HEK293 (cell line): ENCODE measurements at regions not wholly inside any gene's neighbourhood (a gene's known extent, or its start where the extent isn't known, plus 50 kb on each side); places are given as distances from the start of the nearest gene placed in this dataset.

Experiments
- CTCF ChIA-PET: fragments of 350-600 bp; formaldehyde crosslinking; extraction: SDS; loops from one replicate; lab custom pipeline; 2021; ENCODE audit warnings: antibody characterized with exemption; lab: Yijun Ruan, JAX
- POLR2A ChIA-PET: fragments of 300-600 bp; formaldehyde crosslinking; extraction: SDS; loops from one replicate; lab custom pipeline; 2020; ENCODE audit warnings: antibody characterized with exemption, inconsistent platforms; lab: Yijun Ruan, JAX
- H3K27ac ChIP-seq: fragments of 200-500 bp; sonication (Bioruptor generic); 2 replicates; pipeline ENCODE4 v1.5.1; 2014; ENCODE audit warnings: low read depth, low read length, control low read depth, inconsistent platforms; ENCODE audit errors: extremely low read depth
- H3K36me3 ChIP-seq, 2 experiments: fragments of 200-500 bp in 1 of 2; sonication (Bioruptor generic) in 1 of 2; 1 replicate in 1 of 2; 2 replicates in 1 of 2; pipeline ENCODE4 v1.5.1; 2014 to 2017; ENCODE audit warnings: inconsistent platforms in 2 of 2, low read length in 2 of 2; ENCODE audit not compliant: control insufficient read depth in 2 of 2, insufficient read depth in 1 of 2
- H3K4me1 ChIP-seq: fragments of 200-500 bp; sonication (Bioruptor generic); 2 replicates; pipeline ENCODE4 v1.5.1; 2014; ENCODE audit warnings: mild to moderate bottlenecking, low read length, inconsistent platforms; ENCODE audit not compliant: control insufficient read depth, insufficient read depth
- H3K4me3 ChIP-seq: 2 replicates; pipeline ENCODE4 v1.5.1; 2011; ENCODE audit warnings: low read depth, mild to moderate bottlenecking, control low read depth, low read length, moderate library complexity
- H3K9me3 ChIP-seq: fragments of 200-500 bp; sonication (Bioruptor generic); 2 replicates; pipeline ENCODE4 v1.5.1; 2014; ENCODE audit warnings: low read depth, low read length, inconsistent platforms; ENCODE audit not compliant: control insufficient read depth, insufficient read depth
- GFI1B ChIP-seq: fragments of 450-650 bp; formaldehyde crosslinking; IDR thresholded peaks from 2 replicates; pipeline ENCODE4 v1.5.1; 2016; ENCODE audit warnings: missing biosample characterization, missing genetic modification characterization
- GLI4 ChIP-seq: fragments of 450-650 bp; formaldehyde crosslinking; IDR thresholded peaks from 2 replicates; pipeline ENCODE4 v1.5.1; 2016; ENCODE audit warnings: missing biosample characterization, missing genetic modification characterization
- MEIS1 ChIP-seq: sonication (generic); formaldehyde crosslinking; IDR thresholded peaks from 2 replicates; pipeline ENCODE4 v1.8.1; 2022; ENCODE audit warnings: missing genetic modification reagents, mild to moderate bottlenecking, borderline replicate concordance
- REPIN1 ChIP-seq: fragments of 450-650 bp; formaldehyde crosslinking; IDR thresholded peaks from 2 replicates; pipeline ENCODE4 v1.5.1; 2017; ENCODE audit warnings: missing biosample characterization, missing genetic modification characterization, low read depth
- YY2 ChIP-seq: fragments of 450-650 bp; formaldehyde crosslinking; IDR thresholded peaks from 2 replicates; pipeline ENCODE4 v1.5.1; 2016; ENCODE audit warnings: missing biosample characterization, missing genetic modification characterization
- ZBTB17 ChIP-seq: fragments of 450-650 bp; formaldehyde crosslinking; IDR thresholded peaks from 2 replicates; pipeline ENCODE4 v1.5.1; 2016; ENCODE audit warnings: missing biosample characterization, missing genetic modification characterization
- ZBTB26 ChIP-seq: fragments of 450-650 bp; formaldehyde crosslinking; optimal IDR thresholded peaks from 2 replicates; pipeline ENCODE3; 2016; ENCODE audit warnings: missing biosample characterization, mild to moderate bottlenecking, missing genetic modification characterization
- ZBTB6 ChIP-seq: fragments of 450-650 bp; formaldehyde crosslinking; IDR thresholded peaks from 2 replicates; pipeline ENCODE4 v1.5.1; 2017; ENCODE audit warnings: missing biosample characterization, missing genetic modification characterization
- ZNF157 ChIP-seq: fragments of 450-650 bp; formaldehyde crosslinking; IDR thresholded peaks from 2 replicates; pipeline ENCODE4 v1.5.1; 2016; ENCODE audit warnings: missing biosample characterization, missing genetic modification characterization
- ZNF2 ChIP-seq: fragments of 450-650 bp; formaldehyde crosslinking; IDR thresholded peaks from 2 replicates; pipeline ENCODE4 v1.5.1; 2016; ENCODE audit warnings: missing biosample characterization, missing genetic modification characterization
- ZNF223 ChIP-seq: fragments of 450-650 bp; formaldehyde crosslinking; IDR thresholded peaks from 2 replicates; pipeline ENCODE4 v1.5.1; 2016; ENCODE audit warnings: missing biosample characterization, missing genetic modification characterization
- ZNF341 ChIP-seq: fragments of 450-650 bp; formaldehyde crosslinking; IDR thresholded peaks from 2 replicates; pipeline ENCODE4; 2016; ENCODE audit warnings: low read depth, missing biosample characterization, missing genetic modification characterization
- ZNF580 ChIP-seq: fragments of 450-650 bp; formaldehyde crosslinking; IDR thresholded peaks from 2 replicates; pipeline ENCODE4 v1.5.1; 2016; ENCODE audit warnings: missing biosample characterization, missing genetic modification characterization
- ZNF670 ChIP-seq: fragments of 450-650 bp; formaldehyde crosslinking; IDR thresholded peaks from 2 replicates; pipeline ENCODE4 v1.5.1; 2016; ENCODE audit warnings: missing biosample characterization, missing genetic modification characterization, low read depth
- TF ChIP-seq, protein P1 (sequence below): fragments of 450-650 bp; formaldehyde crosslinking; IDR thresholded peaks from 2 replicates; pipeline ENCODE4 v1.5.1; 2017; ENCODE audit warnings: missing biosample characterization, missing genetic modification characterization

GRCh38 chr15:20646529-20647142, 105.0 kb upstream of the GOLGA6L6 start:
- H3K27ac ChIP-seq: no peak overlapping the region
- H3K4me1 ChIP-seq: no peaks in the 10 kb centered on the region
- ChIA-PET POLR2A (no interaction called here), CTCF (interaction anchor here (1.2 kb wide), 1 partner anchor 13 kb away, joined by 3 read pairs; no protein-coding TSS in a partner anchor)
- no peak overlapping the region for H3K4me3 ChIP-seq
- H3K36me3 ChIP-seq: no peaks in the 10 kb centered on the region
- TF ChIP-seq, protein P1, sequence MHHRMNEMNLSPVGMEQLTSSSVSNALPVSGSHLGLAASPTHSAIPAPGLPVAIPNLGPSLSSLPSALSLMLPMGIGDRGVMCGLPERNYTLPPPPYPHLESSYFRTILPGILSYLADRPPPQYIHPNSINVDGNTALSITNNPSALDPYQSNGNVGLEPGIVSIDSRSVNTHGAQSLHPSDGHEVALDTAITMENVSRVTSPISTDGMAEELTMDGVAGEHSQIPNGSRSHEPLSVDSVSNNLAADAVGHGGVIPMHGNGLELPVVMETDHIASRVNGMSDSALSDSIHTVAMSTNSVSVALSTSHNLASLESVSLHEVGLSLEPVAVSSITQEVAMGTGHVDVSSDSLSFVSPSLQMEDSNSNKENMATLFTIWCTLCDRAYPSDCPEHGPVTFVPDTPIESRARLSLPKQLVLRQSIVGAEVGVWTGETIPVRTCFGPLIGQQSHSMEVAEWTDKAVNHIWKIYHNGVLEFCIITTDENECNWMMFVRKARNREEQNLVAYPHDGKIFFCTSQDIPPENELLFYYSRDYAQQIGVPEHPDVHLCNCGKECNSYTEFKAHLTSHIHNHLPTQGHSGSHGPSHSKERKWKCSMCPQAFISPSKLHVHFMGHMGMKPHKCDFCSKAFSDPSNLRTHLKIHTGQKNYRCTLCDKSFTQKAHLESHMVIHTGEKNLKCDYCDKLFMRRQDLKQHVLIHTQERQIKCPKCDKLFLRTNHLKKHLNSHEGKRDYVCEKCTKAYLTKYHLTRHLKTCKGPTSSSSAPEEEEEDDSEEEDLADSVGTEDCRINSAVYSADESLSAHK (tag by site-specific recombination): no peak
- no peak for TF ChIP-seq ZNF2 (tag by site-specific recombination)
- no peak for TF ChIP-seq GLI4 (tag by site-specific recombination)
- TF ChIP-seq MEIS1 (CRISPR knock-in tag): no peak
- TF ChIP-seq ZNF580 (tag by site-specific recombination): no peak
- TF ChIP-seq ZNF157 (tag by site-specific recombination): no peak
- no peaks in the 10 kb centered on the region for H3K9me3 ChIP-seq

- ChIA-PET POLR2A (no interaction called here), CTCF (interaction anchor here (1.2 kb wide), 1 partner anchor 14 kb away, joined by 3 read pairs; no protein-coding TSS in a partner anchor)
- H3K4me1 ChIP-seq: no peaks in the 10 kb centered on the region
- H3K36me3 ChIP-seq: no peaks in the 10 kb centered on the region
- TF ChIP-seq ZBTB17 (tag by site-specific recombination) (0 out of 2 replicates have a peak, but pooled peaks have one; percentile 28), ZNF670 (no peak)
- no peak overlapping the region for H3K27ac ChIP-seq
- no peak overlapping the region for H3K4me3 ChIP-seq
- no peaks in the 10 kb centered on the region for H3K9me3 ChIP-seq
Measured at GRCh38 chr15:20645956-20646355, 104.4 kb upstream of the GOLGA6L6 start.

DNA sequence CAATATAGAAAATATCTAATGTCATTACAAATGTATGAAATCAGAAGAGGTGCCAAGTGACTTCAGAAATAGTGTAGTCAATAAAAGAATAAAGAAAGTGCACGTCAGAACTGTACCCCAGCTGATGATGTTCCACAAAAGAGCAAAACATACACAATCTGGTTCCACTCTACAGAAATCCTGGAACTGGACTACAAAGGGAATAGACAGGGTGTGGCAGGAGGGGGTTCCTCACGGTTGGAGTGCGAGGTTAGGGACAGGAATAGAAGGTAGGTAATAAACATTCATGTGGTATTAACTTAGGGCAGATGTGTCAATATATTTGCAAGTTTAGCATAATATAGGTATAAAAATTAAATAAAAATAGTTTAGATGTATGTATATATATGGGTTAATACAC, 103.3 kb upstream of the GOLGA6L6 start:
- Histone ChIP-seq H3K9me3 (no peaks in the 10 kb centered on the region), H3K36me3 (no peaks in the 10 kb centered on the region), H3K4me1 (no peaks in the 10 kb centered on the region), H3K27ac (no peak overlapping the region), H3K4me3 (no peak overlapping the region)
- ChIA-PET CTCF (no interaction called here), POLR2A (no interaction called here)
- TF ChIP-seq ZNF341 (tag by site-specific recombination) (no peak), REPIN1 (no peak), ZNF223 (tag by site-specific recombination) (no peak), ZBTB26 (tag by site-specific recombination) (no peak), ZBTB6 (no peak), YY2 (tag by site-specific recombination) (no peak), ZNF580 (tag by site-specific recombination) (no peak), GFI1B (tag by site-specific recombination) (no peak)
